ENCODE measurements at regions not wholly inside any gene's neighbourhood (a gene's known extent, or its start where the extent isn't known, plus 50 kb on each side); places are given as distances from the start of the nearest gene placed in this dataset.
"Not testable (repeated sequence)": the region's sequence is repeated elsewhere in the genome, so short reads cannot be mapped to it uniquely, and the experiment has no call there.

GRCh38 chr1:198411240-198411639 lies 129.2 kb downstream of the ATP6V1G3 start:
- POLR2A ChIA-PET: no interaction called here

DNA sequence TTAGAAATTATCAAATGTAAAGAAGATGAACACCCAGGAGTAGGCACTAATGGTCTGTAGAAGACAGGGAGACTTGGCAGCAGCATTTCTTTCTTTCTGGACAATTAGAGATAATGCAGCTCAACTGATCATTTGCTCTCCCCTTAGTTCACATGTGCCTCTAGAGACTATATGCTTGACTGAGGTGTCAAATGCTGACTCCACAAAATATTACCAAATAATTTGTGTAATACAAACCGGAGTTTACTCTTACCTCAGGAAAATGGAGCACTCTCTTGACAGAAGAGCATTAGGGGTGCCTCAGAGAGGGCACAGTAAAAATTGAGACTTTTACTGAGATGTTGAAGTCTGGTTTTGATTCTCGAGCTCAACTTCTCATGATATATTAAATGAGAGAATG lies 131.8 kb downstream of the ATP6V1G3 start:
- POLR2A ChIA-PET: no interaction called here
- no peaks in the 10 kb centered on the region for H3K36me3 ChIP-seq (ENCODE audit: control insufficient read depth, insufficient read depth, low read length)
- TF ChIP-seq, protein P1, sequence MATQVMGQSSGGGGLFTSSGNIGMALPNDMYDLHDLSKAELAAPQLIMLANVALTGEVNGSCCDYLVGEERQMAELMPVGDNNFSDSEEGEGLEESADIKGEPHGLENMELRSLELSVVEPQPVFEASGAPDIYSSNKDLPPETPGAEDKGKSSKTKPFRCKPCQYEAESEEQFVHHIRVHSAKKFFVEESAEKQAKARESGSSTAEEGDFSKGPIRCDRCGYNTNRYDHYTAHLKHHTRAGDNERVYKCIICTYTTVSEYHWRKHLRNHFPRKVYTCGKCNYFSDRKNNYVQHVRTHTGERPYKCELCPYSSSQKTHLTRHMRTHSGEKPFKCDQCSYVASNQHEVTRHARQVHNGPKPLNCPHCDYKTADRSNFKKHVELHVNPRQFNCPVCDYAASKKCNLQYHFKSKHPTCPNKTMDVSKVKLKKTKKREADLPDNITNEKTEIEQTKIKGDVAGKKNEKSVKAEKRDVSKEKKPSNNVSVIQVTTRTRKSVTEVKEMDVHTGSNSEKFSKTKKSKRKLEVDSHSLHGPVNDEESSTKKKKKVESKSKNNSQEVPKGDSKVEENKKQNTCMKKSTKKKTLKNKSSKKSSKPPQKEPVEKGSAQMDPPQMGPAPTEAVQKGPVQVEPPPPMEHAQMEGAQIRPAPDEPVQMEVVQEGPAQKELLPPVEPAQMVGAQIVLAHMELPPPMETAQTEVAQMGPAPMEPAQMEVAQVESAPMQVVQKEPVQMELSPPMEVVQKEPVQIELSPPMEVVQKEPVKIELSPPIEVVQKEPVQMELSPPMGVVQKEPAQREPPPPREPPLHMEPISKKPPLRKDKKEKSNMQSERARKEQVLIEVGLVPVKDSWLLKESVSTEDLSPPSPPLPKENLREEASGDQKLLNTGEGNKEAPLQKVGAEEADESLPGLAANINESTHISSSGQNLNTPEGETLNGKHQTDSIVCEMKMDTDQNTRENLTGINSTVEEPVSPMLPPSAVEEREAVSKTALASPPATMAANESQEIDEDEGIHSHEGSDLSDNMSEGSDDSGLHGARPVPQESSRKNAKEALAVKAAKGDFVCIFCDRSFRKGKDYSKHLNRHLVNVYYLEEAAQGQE (IDR thresholded peaks at IDR 0.05; ENCODE audit: insufficient read depth in 1 of 2, low read depth in 2 of 2, low read length in 1 of 2): no peak
- no peak for TF ChIP-seq SIN3A (IDR thresholded peaks at IDR 0.05; ENCODE audit: borderline replicate concordance, insufficient read depth, low read depth, low read length)
- TF ChIP-seq, protein P2, sequence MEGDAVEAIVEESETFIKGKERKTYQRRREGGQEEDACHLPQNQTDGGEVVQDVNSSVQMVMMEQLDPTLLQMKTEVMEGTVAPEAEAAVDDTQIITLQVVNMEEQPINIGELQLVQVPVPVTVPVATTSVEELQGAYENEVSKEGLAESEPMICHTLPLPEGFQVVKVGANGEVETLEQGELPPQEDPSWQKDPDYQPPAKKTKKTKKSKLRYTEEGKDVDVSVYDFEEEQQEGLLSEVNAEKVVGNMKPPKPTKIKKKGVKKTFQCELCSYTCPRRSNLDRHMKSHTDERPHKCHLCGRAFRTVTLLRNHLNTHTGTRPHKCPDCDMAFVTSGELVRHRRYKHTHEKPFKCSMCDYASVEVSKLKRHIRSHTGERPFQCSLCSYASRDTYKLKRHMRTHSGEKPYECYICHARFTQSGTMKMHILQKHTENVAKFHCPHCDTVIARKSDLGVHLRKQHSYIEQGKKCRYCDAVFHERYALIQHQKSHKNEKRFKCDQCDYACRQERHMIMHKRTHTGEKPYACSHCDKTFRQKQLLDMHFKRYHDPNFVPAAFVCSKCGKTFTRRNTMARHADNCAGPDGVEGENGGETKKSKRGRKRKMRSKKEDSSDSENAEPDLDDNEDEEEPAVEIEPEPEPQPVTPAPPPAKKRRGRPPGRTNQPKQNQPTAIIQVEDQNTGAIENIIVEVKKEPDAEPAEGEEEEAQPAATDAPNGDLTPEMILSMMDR (IDR thresholded peaks at IDR 0.05): no peak
- TF ChIP-seq POLR2AphosphoS5 (IDR thresholded peaks at IDR 0.05; ENCODE audit: low read depth, low read length): no peak
- TF ChIP-seq TCF7L2 (IDR thresholded peaks at IDR 0.05; ENCODE audit: low read depth, low read length): no peak
- CTCF ChIA-PET: no interaction called here
- H3K27me3 ChIP-seq (ENCODE audit: control insufficient read depth, insufficient read depth, low read length): no peaks in the 10 kb centered on the region
- H3K4me1 ChIP-seq (ENCODE audit: control insufficient read depth, insufficient read depth, low read length): no peaks in the 10 kb centered on the region
- H3K9me3 ChIP-seq (ENCODE audit: control insufficient read depth, insufficient read depth, low read depth, low read length): no peaks in the 10 kb centered on the region; the same call in 1 of the 2 replicates
- intact Hi-C loops (cut with micrococcal nuclease; ENCODE audit: unreplicated experiment) (no loop called here), in situ Hi-C loops (cut with HindIII; ENCODE audit: low pct_unique_long_range_greater_than_20kb, low sequenced_read_pairs) (no loop called here)
- no peak overlapping the region for H3K4me3 ChIP-seq (ENCODE audit: low read depth in 2 of 2, low read length in 2 of 2)
- H3K27ac ChIP-seq (ENCODE audit: low read length): no peak overlapping the region
- no TSS peak for BruUV-seq (replicated peaks)
- ATAC-seq: no peak
- no peak for DNase-seq (ENCODE audit: low read depth, low spot score)

More at GRCh38 chr1:198411240-198411639, 129.2 kb downstream of the ATP6V1G3 start:
- Histone ChIP-seq H3K27ac (ENCODE audit: low read length) (no peak overlapping the region), H3K4me1 (ENCODE audit: control insufficient read depth, insufficient read depth, low read length) (no peaks in the 10 kb centered on the region), H3K4me3 (ENCODE audit: low read depth in 2 of 2, low read length in 2 of 2) (no peak overlapping the region), H3K36me3 (ENCODE audit: control insufficient read depth, insufficient read depth, low read length) (no peaks in the 10 kb centered on the region), H3K9me3 (ENCODE audit: control insufficient read depth, insufficient read depth, low read depth, low read length) (no peaks in the 10 kb centered on the region; the same call in 1 of the 2 replicates), H3K27me3 (ENCODE audit: control insufficient read depth, insufficient read depth, low read length) (no peaks in the 10 kb centered on the region)
- TF ChIP-seq SIN3A (IDR thresholded peaks at IDR 0.05; ENCODE audit: borderline replicate concordance, insufficient read depth, low read depth, low read length) (no peak), POLR2AphosphoS5 (IDR thresholded peaks at IDR 0.05; ENCODE audit: low read depth, low read length) (no peak), TCF7L2 (IDR thresholded peaks at IDR 0.05; ENCODE audit: low read depth, low read length) (no peak)
- TF ChIP-seq, protein P1 (IDR thresholded peaks at IDR 0.05; ENCODE audit: insufficient read depth in 1 of 2, low read depth in 2 of 2, low read length in 1 of 2): no peak
- TF ChIP-seq, protein P2 (IDR thresholded peaks at IDR 0.05): no peak
- no TSS peak for BruUV-seq (replicated peaks)
- DNase-seq (ENCODE audit: low read depth, low spot score) (no peak), ATAC-seq (no peak)
- intact Hi-C loops (cut with micrococcal nuclease; ENCODE audit: unreplicated experiment): no loop called here
- CTCF ChIA-PET: no interaction called here
- in situ Hi-C loops (cut with HindIII; ENCODE audit: low pct_unique_long_range_greater_than_20kb, low sequenced_read_pairs): no loop called here

GRCh38 chr1:198404632-198405031 lies 135.8 kb downstream of the ATP6V1G3 start:
- CTCF ChIA-PET; BruUV-seq (replicated peaks); DNase-seq (ENCODE audit: low read depth, low spot score); ATAC-seq; in situ Hi-C loops (cut with HindIII; ENCODE audit: low pct_unique_long_range_greater_than_20kb, low sequenced_read_pairs); H3K36me3 ChIP-seq (ENCODE audit: control insufficient read depth, insufficient read depth, low read length); H3K27ac ChIP-seq (ENCODE audit: low read length); H3K4me1 ChIP-seq (ENCODE audit: control insufficient read depth, insufficient read depth, low read length); H3K9me3 ChIP-seq (ENCODE audit: control insufficient read depth, insufficient read depth, low read depth, low read length); H3K4me3 ChIP-seq (ENCODE audit: low read depth in 2 of 2, low read length in 2 of 2); POLR2A ChIA-PET; H3K27me3 ChIP-seq (ENCODE audit: control insufficient read depth, insufficient read depth, low read length); intact Hi-C loops (cut with micrococcal nuclease; ENCODE audit: unreplicated experiment): not testable (repeated sequence)
